ENCODE measurements at regions not wholly inside any gene's neighbourhood (a gene's known extent, or its start where the extent isn't known, plus 50 kb on each side); places are given as distances from the start of the nearest gene placed in this dataset.

GRCh38 chr2:145597006-145597405 lies 1077.1 kb upstream of the ZEB2 start:
- H3K9me3 ChIP-seq (ENCODE audit: control insufficient read depth in 2 of 2, insufficient read depth in 1 of 2, low read depth in 1 of 2, low read length in 1 of 2), result no peaks in the 10 kb centered on the region
- no peak overlapping the region for H3K27ac ChIP-seq (ENCODE audit: low read depth in 1 of 3, low read length in 2 of 3)
- FAIRE-seq, result no peak
- no peak overlapping the region for H3K4me3 ChIP-seq (ENCODE audit: low read depth in 1 of 3, low read length in 3 of 3)
- no peaks in the 10 kb centered on the region for H3K27me3 ChIP-seq (ENCODE audit: control insufficient read depth in 3 of 3, insufficient read depth in 3 of 3, low read length in 3 of 3)
- H3K4me1 ChIP-seq (ENCODE audit: control insufficient read depth in 3 of 3, insufficient read depth in 2 of 3, low read depth in 1 of 3, low read length in 2 of 3), result no peaks in the 10 kb centered on the region
- 45 to 73% (median 48%) methylated on average over 1 of the region's 1 CpG for WGBS, 3 donors
- no peak for DNase-seq
- H3K36me3 ChIP-seq (ENCODE audit: control insufficient read depth in 3 of 3, insufficient read depth in 2 of 3, low read depth in 1 of 3, low read length in 3 of 3), result no peaks in the 10 kb centered on the region

- FAIRE-seq (no peak), DNase-seq (no peak)
- 88 to 90% (median 89%) methylated on average over 3 of the region's 3 CpGs for WGBS, 3 donors
- H3K4me3 ChIP-seq (ENCODE audit: low read depth in 1 of 3, low read length in 3 of 3), result no peak overlapping the region
- H3K4me1 ChIP-seq (ENCODE audit: control insufficient read depth in 3 of 3, insufficient read depth in 2 of 3, low read depth in 1 of 3, low read length in 2 of 3), result no peaks in the 10 kb centered on the region
- no peaks in the 10 kb centered on the region for H3K27me3 ChIP-seq (ENCODE audit: control insufficient read depth in 3 of 3, insufficient read depth in 3 of 3, low read length in 3 of 3)
- H3K9me3 ChIP-seq (ENCODE audit: control insufficient read depth in 2 of 2, insufficient read depth in 1 of 2, low read depth in 1 of 2, low read length in 1 of 2), result no peaks in the 10 kb centered on the region
- no peak overlapping the region for H3K27ac ChIP-seq (ENCODE audit: low read depth in 1 of 3, low read length in 2 of 3)
- no peaks in the 10 kb centered on the region for H3K36me3 ChIP-seq (ENCODE audit: control insufficient read depth in 3 of 3, insufficient read depth in 2 of 3, low read depth in 1 of 3, low read length in 3 of 3)
These were observed 1076.5 kb upstream of the ZEB2 start for GRCh38 chr2:145596416-145596815.

GRCh38 chr2:145595296-145595695 lies 1075.4 kb upstream of the ZEB2 start:
- DNase-seq (no peak), FAIRE-seq (no peak)
- no peak overlapping the region for H3K4me3 ChIP-seq (ENCODE audit: low read depth in 1 of 3, low read length in 3 of 3)
- WGBS, 3 donors, result 86 to 91% (median 86%) methylated on average over 3 of the region's 3 CpGs
- no peak overlapping the region for H3K27ac ChIP-seq (ENCODE audit: low read depth in 1 of 3, low read length in 2 of 3)
- H3K27me3 ChIP-seq (ENCODE audit: control insufficient read depth in 3 of 3, insufficient read depth in 3 of 3, low read length in 3 of 3), result no peaks in the 10 kb centered on the region
- H3K9me3 ChIP-seq (ENCODE audit: control insufficient read depth in 2 of 2, insufficient read depth in 1 of 2, low read depth in 1 of 2, low read length in 1 of 2), result no peaks in the 10 kb centered on the region
- no peaks in the 10 kb centered on the region for H3K36me3 ChIP-seq (ENCODE audit: control insufficient read depth in 3 of 3, insufficient read depth in 2 of 3, low read depth in 1 of 3, low read length in 3 of 3)
- H3K4me1 ChIP-seq (ENCODE audit: control insufficient read depth in 3 of 3, insufficient read depth in 2 of 3, low read depth in 1 of 3, low read length in 2 of 3), result no peaks in the 10 kb centered on the region

GRCh38 chr2:145593991-145594614 lies 1074.2 kb upstream of the ZEB2 start:
- Histone ChIP-seq H3K4me1 (ENCODE audit: control insufficient read depth in 3 of 3, insufficient read depth in 2 of 3, low read depth in 1 of 3, low read length in 2 of 3) (no peaks in the 10 kb centered on the region), H3K27ac (ENCODE audit: low read depth in 1 of 3, low read length in 2 of 3) (no peak overlapping the region), H3K36me3 (ENCODE audit: control insufficient read depth in 3 of 3, insufficient read depth in 2 of 3, low read depth in 1 of 3, low read length in 3 of 3) (no peaks in the 10 kb centered on the region), H3K9me3 (ENCODE audit: control insufficient read depth in 2 of 2, insufficient read depth in 1 of 2, low read depth in 1 of 2, low read length in 1 of 2) (no peaks in the 10 kb centered on the region), H3K4me3 (ENCODE audit: low read depth in 1 of 3, low read length in 3 of 3) (no peak overlapping the region), H3K27me3 (ENCODE audit: control insufficient read depth in 3 of 3, insufficient read depth in 3 of 3, low read length in 3 of 3) (no peaks in the 10 kb centered on the region)
- FAIRE-seq, result no peak
- DNase-seq, result no peak
- WGBS, 3 donors, result 52 to 67% (median 66%) methylated on average over 2 of the region's 2 CpGs

GRCh38 chr2:145593280-145593679 lies 1073.4 kb upstream of the ZEB2 start:
- Histone ChIP-seq H3K4me1 (ENCODE audit: control insufficient read depth in 3 of 3, insufficient read depth in 2 of 3, low read depth in 1 of 3, low read length in 2 of 3) (no peaks in the 10 kb centered on the region), H3K27me3 (ENCODE audit: control insufficient read depth in 3 of 3, insufficient read depth in 3 of 3, low read length in 3 of 3) (no peaks in the 10 kb centered on the region), H3K9me3 (ENCODE audit: control insufficient read depth in 2 of 2, insufficient read depth in 1 of 2, low read depth in 1 of 2, low read length in 1 of 2) (no peaks in the 10 kb centered on the region), H3K27ac (ENCODE audit: low read depth in 1 of 3, low read length in 2 of 3) (no peak overlapping the region), H3K4me3 (ENCODE audit: low read depth in 1 of 3, low read length in 3 of 3) (no peak overlapping the region), H3K36me3 (ENCODE audit: control insufficient read depth in 3 of 3, insufficient read depth in 2 of 3, low read depth in 1 of 3, low read length in 3 of 3) (no peaks in the 10 kb centered on the region)
- WGBS, 3 donors, result 71 to 82% (median 74%) methylated on average over 1 of the region's 1 CpG
- no peak for FAIRE-seq
- DNase-seq, result no peak

GRCh38 chr2:145592361-145592760 lies 1072.4 kb upstream of the ZEB2 start:
- Histone ChIP-seq H3K4me3 (ENCODE audit: low read depth in 1 of 3, low read length in 3 of 3) (no peak overlapping the region), H3K27ac (ENCODE audit: low read depth in 1 of 3, low read length in 2 of 3) (no peak overlapping the region), H3K9me3 (ENCODE audit: control insufficient read depth in 2 of 2, insufficient read depth in 1 of 2, low read depth in 1 of 2, low read length in 1 of 2) (no peaks in the 10 kb centered on the region), H3K36me3 (ENCODE audit: control insufficient read depth in 3 of 3, insufficient read depth in 2 of 3, low read depth in 1 of 3, low read length in 3 of 3) (no peaks in the 10 kb centered on the region), H3K4me1 (ENCODE audit: control insufficient read depth in 3 of 3, insufficient read depth in 2 of 3, low read depth in 1 of 3, low read length in 2 of 3) (no peaks in the 10 kb centered on the region), H3K27me3 (ENCODE audit: control insufficient read depth in 3 of 3, insufficient read depth in 3 of 3, low read length in 3 of 3) (no peaks in the 10 kb centered on the region)
- DNase-seq, result no peak
- 86 to 97% (median 92%) methylated on average over 1 of the region's 1 CpG for WGBS, 3 donors
- FAIRE-seq, result no peak

GRCh38 chr2:145591109-145591809 lies 1071.3 kb upstream of the ZEB2 start:
- WGBS, 3 donors, result 83 to 94% (median 90%) methylated on average over 3 of the region's 3 CpGs
- H3K27ac ChIP-seq (ENCODE audit: low read depth in 1 of 3, low read length in 2 of 3), result no peak overlapping the region
- no peaks in the 10 kb centered on the region for H3K36me3 ChIP-seq (ENCODE audit: control insufficient read depth in 3 of 3, insufficient read depth in 2 of 3, low read depth in 1 of 3, low read length in 3 of 3)
- FAIRE-seq (no peak), DNase-seq (no peak)
- no peaks in the 10 kb centered on the region for H3K9me3 ChIP-seq (ENCODE audit: control insufficient read depth in 2 of 2, insufficient read depth in 1 of 2, low read depth in 1 of 2, low read length in 1 of 2)
- H3K4me1 ChIP-seq (ENCODE audit: control insufficient read depth in 3 of 3, insufficient read depth in 2 of 3, low read depth in 1 of 3, low read length in 2 of 3), result no peaks in the 10 kb centered on the region
- H3K27me3 ChIP-seq (ENCODE audit: control insufficient read depth in 3 of 3, insufficient read depth in 3 of 3, low read length in 3 of 3), result no peaks in the 10 kb centered on the region
- no peak overlapping the region for H3K4me3 ChIP-seq (ENCODE audit: low read depth in 1 of 3, low read length in 3 of 3)

GRCh38 chr2:145587922-145588321 lies 1068.0 kb upstream of the ZEB2 start:
- WGBS, 3 donors, result 81 to 92% (median 85%) methylated on average over 3 of the region's 3 CpGs
- Histone ChIP-seq H3K27ac (ENCODE audit: low read depth in 1 of 3, low read length in 2 of 3) (no peak overlapping the region), H3K4me1 (ENCODE audit: control insufficient read depth in 3 of 3, insufficient read depth in 2 of 3, low read depth in 1 of 3, low read length in 2 of 3) (no peaks in the 10 kb centered on the region), H3K4me3 (ENCODE audit: low read depth in 1 of 3, low read length in 3 of 3) (no peak overlapping the region), H3K27me3 (ENCODE audit: control insufficient read depth in 3 of 3, insufficient read depth in 3 of 3, low read length in 3 of 3) (no peaks in the 10 kb centered on the region), H3K9me3 (ENCODE audit: control insufficient read depth in 2 of 2, insufficient read depth in 1 of 2, low read depth in 1 of 2, low read length in 1 of 2) (no peaks in the 10 kb centered on the region), H3K36me3 (ENCODE audit: control insufficient read depth in 3 of 3, insufficient read depth in 2 of 3, low read depth in 1 of 3, low read length in 3 of 3) (no peaks in the 10 kb centered on the region)
- no peak for DNase-seq
- FAIRE-seq, result no peak

GRCh38 chr2:145584353-145584752 lies 1064.4 kb upstream of the ZEB2 start:
- FAIRE-seq (no peak), DNase-seq (no peak)
- no peak overlapping the region for H3K27ac ChIP-seq (ENCODE audit: low read depth in 1 of 3, low read length in 2 of 3)
- H3K9me3 ChIP-seq (ENCODE audit: control insufficient read depth in 2 of 2, insufficient read depth in 1 of 2, low read depth in 1 of 2, low read length in 1 of 2), result no peaks in the 10 kb centered on the region
- no peaks in the 10 kb centered on the region for H3K4me1 ChIP-seq (ENCODE audit: control insufficient read depth in 3 of 3, insufficient read depth in 2 of 3, low read depth in 1 of 3, low read length in 2 of 3)
- no peaks in the 10 kb centered on the region for H3K36me3 ChIP-seq (ENCODE audit: control insufficient read depth in 3 of 3, insufficient read depth in 2 of 3, low read depth in 1 of 3, low read length in 3 of 3)
- WGBS, 3 donors, result 29 to 59% (median 40%) methylated on average over 1 of the region's 1 CpG
- H3K27me3 ChIP-seq (ENCODE audit: control insufficient read depth in 3 of 3, insufficient read depth in 3 of 3, low read length in 3 of 3), result no peaks in the 10 kb centered on the region
- H3K4me3 ChIP-seq (ENCODE audit: low read depth in 1 of 3, low read length in 3 of 3), result no peak overlapping the region
